HCT116 (cell line): ENCODE measurements at regions not wholly inside any gene's neighbourhood (a gene's known extent, or its start where the extent isn't known, plus 50 kb on each side); places are given as distances from the start of the nearest gene placed in this dataset.

Experiments
- ATAC-seq: fragments of 200-7000 bp; cut with Tn5 transposase; 2 replicates; pipeline ENCODE4 v1.9.1; 2020; ENCODE audit warnings: mild to moderate bottlenecking, moderate library complexity
- BruUV-seq: library from RNA; stranded (reverse); fragments of 400-500 nt; replicated peaks from 2 replicates; lab custom pipeline; 2021; lab: Mats Ljungman, UMichigan
- CTCF ChIA-PET: fragments of 300-600 bp; sonication (Branson Sonifier 250); formaldehyde crosslinking; loops from one replicate; lab custom pipeline; 2021; ENCODE audit warnings: antibody characterized with exemption; lab: Charles Lee
- POLR2A ChIA-PET: fragments of 300-600, 350-600 bp; sonication (Branson Sonifier 250); formaldehyde crosslinking; loops from one replicate; lab custom pipeline; 2021; ENCODE audit warnings: antibody characterized with exemption; lab: Charles Lee
- RAD21 ChIA-PET, 2 experiments: fragments of 300-600 bp; sonication (Branson Sonifier 250); formaldehyde crosslinking; loops; one replicate each; lab custom pipeline; 2023; ENCODE audit warnings: low total read pairs in 2 of 2; ENCODE audit not compliant: uncharacterized antibody in 2 of 2, unreplicated experiment in 2 of 2, low non-redundant PET in 1 of 2; lab: Charles Lee
- DNase-seq: peaks from one replicate; pipeline ENCODE4 v3.0.0-alpha.2; 2010; ENCODE audit warnings: low read depth, low spot score
- H2AFZ ChIP-seq: fragments of 200-600 bp; shearing (Covaris generic), sonication (generic); 2 replicates; pipeline ENCODE4 v1.6.1; 2017; ENCODE audit warnings: low read depth, mixed run types, mixed read lengths, antibody characterized with exemption, low read length; ENCODE audit not compliant: poor library complexity, severe bottlenecking
- H3K27ac ChIP-seq: 2 replicates; pipeline ENCODE4 v1.5.1; 2012; ENCODE audit warnings: low read depth, low read length
- H3K27me3 ChIP-seq: fragments of 200-600 bp; sonication (generic); 2 replicates; pipeline ENCODE4 v1.6.1; 2016; ENCODE audit warnings: mixed run types, low read length, mixed read lengths; ENCODE audit not compliant: insufficient read depth
- H3K36me3 ChIP-seq, 2 experiments: fragments of 200-500 bp in 1 of 2; fragments of 200-600 bp in 1 of 2; sonication (Bioruptor generic) in 1 of 2; sonication (generic) in 1 of 2; 2 replicates each; pipeline versions ENCODE4 v1.5.1 to v1.6.1; 2014 to 2016; ENCODE audit warnings: low read length in 2 of 2, inconsistent platforms in 1 of 2, mixed read lengths in 1 of 2, mixed run types in 1 of 2; ENCODE audit not compliant: insufficient read depth in 2 of 2, control insufficient read depth in 1 of 2
- H3K4me1 ChIP-seq, 2 experiments: fragments of 200-600 bp in 1 of 2; sonication (generic) in 1 of 2; 2 replicates each; pipeline versions ENCODE4 v1.5.1 to v1.6.1; 2012 to 2017; ENCODE audit warnings: low read length in 2 of 2, inconsistent platforms in 1 of 2, mild to moderate bottlenecking in 1 of 2, mixed read lengths in 1 of 2, mixed run types in 1 of 2, moderate library complexity in 1 of 2; ENCODE audit not compliant: insufficient read depth in 2 of 2, control insufficient read depth in 1 of 2
- H3K4me2 ChIP-seq: fragments of 200-600 bp; sonication (generic); 2 replicates; pipeline ENCODE4 v1.6.1; 2017; ENCODE audit warnings: mixed run types, low read length, mixed read lengths
- H3K4me3 ChIP-seq, 2 experiments: fragments of 200-600 bp in 1 of 2; sonication (generic) in 1 of 2; replicated peaks in 1 of 2; 2 replicates each; pipeline ENCODE4 v1.5.1; 2011 to 2016; ENCODE audit warnings: low read length in 2 of 2, control low read depth in 1 of 2, low read depth in 1 of 2, mild to moderate bottlenecking in 1 of 2, mixed read lengths in 1 of 2, mixed run types in 1 of 2
- H3K79me2 ChIP-seq: fragments of 200-600 bp; sonication (generic); 2 replicates; pipeline ENCODE4 v1.6.1; 2017; ENCODE audit warnings: mild to moderate bottlenecking, mixed run types, low read length, moderate library complexity, mixed read lengths; ENCODE audit not compliant: insufficient read depth
- H3K9ac ChIP-seq: fragments of 200-600 bp; sonication (generic); 2 replicates; pipeline ENCODE4 v1.6.1; 2016; ENCODE audit warnings: low read length, mixed read lengths
- H3K9me2 ChIP-seq: fragments of 200-600 bp; sonication (generic), shearing (Covaris generic); 2 replicates; pipeline ENCODE4 v1.6.1; 2017; ENCODE audit warnings: mixed run types, mild to moderate bottlenecking, moderate library complexity; ENCODE audit not compliant: insufficient read depth
- H3K9me3 ChIP-seq, 2 experiments: fragments of 200-500 bp in 1 of 2; fragments of 200-600 bp in 1 of 2; sonication (Bioruptor generic) in 1 of 2; sonication (generic) in 1 of 2; 2 replicates each; pipeline ENCODE4 v1.6.1; 2014 to 2017; ENCODE audit warnings: low read length in 2 of 2, mixed read lengths in 2 of 2, inconsistent platforms in 1 of 2, low read depth in 1 of 2, mild to moderate bottlenecking in 1 of 2, mixed run types in 1 of 2, moderate library complexity in 1 of 2; ENCODE audit not compliant: control insufficient read depth in 1 of 2, insufficient read depth in 1 of 2
- H4K20me1 ChIP-seq: fragments of 200-600 bp; sonication (generic), shearing (Covaris generic); 2 replicates; pipeline ENCODE4 v1.6.1; 2017; ENCODE audit warnings: mixed run types, mild to moderate bottlenecking, moderate library complexity; ENCODE audit not compliant: insufficient read depth
- CTCF ChIP-seq, 3 experiments: fragments of 200-600 bp in 1 of 3; sonication (generic) in 1 of 3; IDR thresholded peaks in 2 of 3; conservative IDR thresholded peaks in 1 of 3; 2 replicates each; pipeline ENCODE4 v1.5.1; 2012 to 2017; ENCODE audit warnings: low read depth in 2 of 3, low read length in 2 of 3, antibody characterized with exemption in 1 of 3, borderline replicate concordance in 1 of 3, control low read depth in 1 of 3, mild to moderate bottlenecking in 1 of 3, mixed read lengths in 1 of 3, mixed run types in 1 of 3, moderate library complexity in 1 of 3; ENCODE audit not compliant: insufficient read depth in 1 of 3
- EGR1 ChIP-seq: IDR thresholded peaks from 2 replicates; pipeline ENCODE4 v1.6.1; 2012; ENCODE audit warnings: low read depth
- ELF1 ChIP-seq: IDR thresholded peaks from 2 replicates; pipeline ENCODE4 v1.6.1; 2012; ENCODE audit warnings: low read depth, borderline replicate concordance
- EZH2 ChIP-seq: fragments of 200-600 bp; sonication (generic); IDR thresholded peaks from 2 replicates; pipeline ENCODE4 v1.6.1; 2017; ENCODE audit warnings: antibody characterized with exemption, mixed run types
- MAX ChIP-seq: IDR thresholded peaks from 2 replicates; pipeline ENCODE4 v1.6.1; 2012
- POLR2AphosphoS5 ChIP-seq: IDR thresholded peaks from 2 replicates; pipeline ENCODE4 v1.6.1; 2011; ENCODE audit warnings: mild to moderate bottlenecking, low read depth, low read length, moderate library complexity
- RAD21 ChIP-seq: IDR thresholded peaks from 2 replicates; pipeline ENCODE4 v1.6.1; 2012; ENCODE audit warnings: low read depth, mild to moderate bottlenecking
- REST ChIP-seq: IDR thresholded peaks from 2 replicates; pipeline ENCODE4 v1.6.1; 2012; ENCODE audit warnings: low read depth
- SIN3A ChIP-seq: IDR thresholded peaks from 2 replicates; pipeline ENCODE4 v1.6.1; 2012; ENCODE audit warnings: low read depth
- TCF7L2 ChIP-seq: IDR thresholded peaks from 2 replicates; pipeline ENCODE4 v1.7.0; 2011; ENCODE audit warnings: borderline replicate concordance, inconsistent platforms; ENCODE audit not compliant: insufficient read depth, insufficient read length; ENCODE audit errors: extremely low read depth
- intact Hi-C: fragments of 100-400 bp; cut with micrococcal nuclease; formaldehyde crosslinking; loops from 2 replicates; pipeline ENCODE4 v1.10.0; 2022

GRCh38 chr4:125444166-125444565, 129.4 kb downstream of the FAT4 start:
- intact Hi-C loops: no loop called here
- Histone ChIP-seq H3K4me3 (no peak overlapping the region), H3K9me3 (no peaks in the 10 kb centered on the region), H3K9ac (no peak overlapping the region), H3K27ac (no peak overlapping the region), H3K36me3 (no peaks in the 10 kb centered on the region), H3K79me2 (no peaks in the 10 kb centered on the region), H3K4me1 (no peaks in the 10 kb centered on the region), H3K27me3 (no peaks in the 10 kb centered on the region), H3K9me2 (no peaks in the 10 kb centered on the region), H2AFZ (no peak overlapping the region), H3K4me2 (no peak overlapping the region), H4K20me1 (no peaks in the 10 kb centered on the region)
- ChIA-PET CTCF (no interaction called here), POLR2A (no interaction called here), RAD21 (no interaction called here)
- DNase-seq: no peak
- ATAC-seq: no peak
- BruUV-seq: no TSS peak
- TF ChIP-seq TCF7L2 (no peak), SIN3A (no peak), POLR2AphosphoS5 (no peak), ELF1 (no peak), RAD21 (no peak)

- Histone ChIP-seq H2AFZ (no peak overlapping the region), H3K79me2 (no peaks in the 10 kb centered on the region), H3K4me3 (no peak overlapping the region), H3K9ac (no peak overlapping the region), H3K4me2 (no peak overlapping the region), H4K20me1 (no peaks in the 10 kb centered on the region), H3K36me3 (no peaks in the 10 kb centered on the region), H3K9me2 (no peaks in the 10 kb centered on the region), H3K27me3 (no peaks in the 10 kb centered on the region), H3K4me1 (no peaks in the 10 kb centered on the region), H3K27ac (no peak overlapping the region), H3K9me3 (no peaks in the 10 kb centered on the region)
- intact Hi-C loops: no loop called here
- ChIA-PET CTCF (no interaction called here), POLR2A (no interaction called here), RAD21 (no interaction called here)
- DNase-seq (no peak), ATAC-seq (no peak)
- no TSS peak for BruUV-seq
- no peak for TF ChIP-seq CTCF (IDR thresholded peaks at IDR 0.05 in 2 of 3, conservative IDR thresholded peaks at IDR 0.05 in 1 of 3; ENCODE audit: borderline replicate concordance in 1 of 3, insufficient read depth in 1 of 3, low read depth in 2 of 3, low read length in 2 of 3)
- TF ChIP-seq EZH2: no peak
- no peak for TF ChIP-seq MAX
- no peak for TF ChIP-seq REST
- no peak for TF ChIP-seq EGR1
- no peak for TF ChIP-seq TCF7L2
Observed at GRCh38 chr4:125445525-125445924, 130.8 kb downstream of the FAT4 start.
